ENCODE measurements at regions not wholly inside any gene's neighbourhood (a gene's known extent, or its start where the extent isn't known, plus 50 kb on each side); places are given as distances from the start of the nearest gene placed in this dataset.

- H3K9me3 Mint-ChIP-seq: peaks cover 0 to 2% (median 0%) of the 10 kb centered on the region in 7 donors
- H3K4me3 Mint-ChIP-seq: no peak overlapping the region
- WGBS (ENCODE audit: insufficient coverage): 100% methylated on average over 1 of the region's 4 CpGs
- H3K4me1 Mint-ChIP-seq: no peaks in the 10 kb centered on the region
- Histone ChIP-seq H3K4me1 (ENCODE audit: control insufficient read depth in 1 of 2, insufficient read depth in 2 of 2, low read length in 2 of 2) (no peaks in the 10 kb centered on the region), H3K9ac (ENCODE audit: insufficient read depth, low read length, poor library complexity, severe bottlenecking) (no peak overlapping the region), H2AFZ (ENCODE audit: insufficient read depth, low read depth, low read length, poor library complexity, severe bottlenecking) (no peak overlapping the region), H3K9me3 (replicated peaks in 1 of 2; ENCODE audit: control insufficient read depth in 1 of 2, insufficient read depth in 1 of 2, low read length in 2 of 2) (no peaks in the 10 kb centered on the region), H3K27ac (ENCODE audit: low read depth in 1 of 2, low read length in 2 of 2) (no peak overlapping the region), H3K36me3 (replicated peaks in 1 of 2; ENCODE audit: control insufficient read depth in 1 of 2, insufficient read depth in 2 of 2, low read length in 2 of 2) (no peaks in the 10 kb centered on the region), H3K4me2 (replicated peaks; ENCODE audit: extremely low read depth, low read length, poor library complexity, severe bottlenecking) (no peak overlapping the region), H3K4me3 (replicated peaks in 1 of 3; ENCODE audit: low read depth in 2 of 3, low read length in 3 of 3) (no peak overlapping the region), H3K79me2 (ENCODE audit: insufficient read depth, low read length) (no peaks in the 10 kb centered on the region), H4K20me1 (ENCODE audit: insufficient read depth, low read length) (no peaks in the 10 kb centered on the region), H3K27me3 (ENCODE audit: control insufficient read depth in 2 of 2, insufficient read depth in 2 of 2, low read length in 2 of 2) (no peaks in the 10 kb centered on the region)
- no peaks in the 10 kb centered on the region for H3K36me3 Mint-ChIP-seq
- no peak for DNase-seq
- intact Hi-C loops (cut with micrococcal nuclease): no loop called here
- no peak for TF ChIP-seq CTCF (IDR thresholded peaks at IDR 0.05)
- no peak overlapping the region for H3K27ac Mint-ChIP-seq
- peaks cover 6 to 20% (median 17%) of the 10 kb centered on the region in 3 donors for H3K27me3 Mint-ChIP-seq (ENCODE audit: low read depth in 3 of 3)
Observed at GRCh38 chr3:150070271-150070670, 99.6 kb upstream of the PFN2 start.

- Mint-ChIP-seq H3K27ac (no peak overlapping the region), H3K4me3 (no peak overlapping the region), H3K9me3 (peaks cover 0 to 2% (median 0%) of the 10 kb centered on the region in 7 donors), H3K36me3 (no peaks in the 10 kb centered on the region), H3K4me1 (no peaks in the 10 kb centered on the region), H3K27me3 (ENCODE audit: low read depth in 3 of 3) (peaks cover 5 to 21% (median 17%) of the 10 kb centered on the region in 3 donors)
- Histone ChIP-seq H3K9ac (ENCODE audit: insufficient read depth, low read length, poor library complexity, severe bottlenecking) (no peak overlapping the region), H3K4me3 (replicated peaks in 1 of 3; ENCODE audit: low read depth in 2 of 3, low read length in 3 of 3) (no peak overlapping the region), H4K20me1 (ENCODE audit: insufficient read depth, low read length) (no peaks in the 10 kb centered on the region), H3K4me1 (ENCODE audit: control insufficient read depth in 1 of 2, insufficient read depth in 2 of 2, low read length in 2 of 2) (no peaks in the 10 kb centered on the region), H3K9me3 (replicated peaks in 1 of 2; ENCODE audit: control insufficient read depth in 1 of 2, insufficient read depth in 1 of 2, low read length in 2 of 2) (no peaks in the 10 kb centered on the region), H3K79me2 (ENCODE audit: insufficient read depth, low read length) (no peaks in the 10 kb centered on the region), H3K27ac (ENCODE audit: low read depth in 1 of 2, low read length in 2 of 2) (no peak overlapping the region), H3K27me3 (ENCODE audit: control insufficient read depth in 2 of 2, insufficient read depth in 2 of 2, low read length in 2 of 2) (no peaks in the 10 kb centered on the region), H3K36me3 (replicated peaks in 1 of 2; ENCODE audit: control insufficient read depth in 1 of 2, insufficient read depth in 2 of 2, low read length in 2 of 2) (no peaks in the 10 kb centered on the region), H3K4me2 (replicated peaks; ENCODE audit: extremely low read depth, low read length, poor library complexity, severe bottlenecking) (no peak overlapping the region), H2AFZ (ENCODE audit: insufficient read depth, low read depth, low read length, poor library complexity, severe bottlenecking) (no peak overlapping the region)
- no peak for DNase-seq
- intact Hi-C loops (cut with micrococcal nuclease): no loop called here
- no CpG with 5 or more reads among the region's 1 CpG for WGBS (ENCODE audit: insufficient coverage)
- TF ChIP-seq CTCF (IDR thresholded peaks at IDR 0.05): no peak
Observed at GRCh38 chr3:150069633-150070032, 98.9 kb upstream of the PFN2 start.

All from CD14-positive monocyte (primary cell).